MM.1S (cell line): ENCODE measurements at regions not wholly inside any gene's neighbourhood (a gene's known extent, or its start where the extent isn't known, plus 50 kb on each side); places are given as distances from the start of the nearest gene placed in this dataset.
"Not testable (repeated sequence)": the region's sequence is repeated elsewhere in the genome, so short reads cannot be mapped to it uniquely, and the experiment has no call there.

Experiments
- EZH2 ChIP-seq: fragments of 300-600 bp; sonication (generic); optimal IDR thresholded peaks from 2 replicates; pipeline ENCODE3; 2017; ENCODE audit warnings: low read depth, mild to moderate bottlenecking, antibody characterized with exemption, low read length, mixed read lengths
- TF ChIP-seq, protein P1 (sequence below): fragments of 300-600 bp; sonication (generic); IDR thresholded peaks from 2 replicates; pipeline ENCODE4 v1.5.1; 2016; ENCODE audit warnings: antibody characterized with exemption, low read length, mixed read lengths

DNA sequence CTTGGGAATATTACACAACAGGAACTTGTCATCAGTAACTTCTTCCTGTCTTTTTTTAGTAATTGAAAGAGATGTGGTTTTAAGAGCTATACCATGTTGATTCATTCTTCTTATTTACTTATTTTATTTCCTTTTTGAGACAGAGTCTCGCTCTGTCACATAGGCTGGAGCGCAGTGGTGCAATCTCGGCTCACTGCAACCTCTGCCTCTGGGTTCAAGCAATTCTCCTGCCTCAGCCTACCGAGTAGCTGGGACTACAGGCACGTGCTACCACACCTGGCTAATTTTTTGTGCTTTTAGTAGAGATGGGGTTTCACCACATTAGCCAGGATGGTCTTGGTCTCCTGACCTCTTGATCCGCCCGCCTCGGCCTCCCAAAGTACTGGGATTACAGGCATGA is 1326.6 kb downstream of the DSC3 start:
- TF ChIP-seq, protein P1, sequence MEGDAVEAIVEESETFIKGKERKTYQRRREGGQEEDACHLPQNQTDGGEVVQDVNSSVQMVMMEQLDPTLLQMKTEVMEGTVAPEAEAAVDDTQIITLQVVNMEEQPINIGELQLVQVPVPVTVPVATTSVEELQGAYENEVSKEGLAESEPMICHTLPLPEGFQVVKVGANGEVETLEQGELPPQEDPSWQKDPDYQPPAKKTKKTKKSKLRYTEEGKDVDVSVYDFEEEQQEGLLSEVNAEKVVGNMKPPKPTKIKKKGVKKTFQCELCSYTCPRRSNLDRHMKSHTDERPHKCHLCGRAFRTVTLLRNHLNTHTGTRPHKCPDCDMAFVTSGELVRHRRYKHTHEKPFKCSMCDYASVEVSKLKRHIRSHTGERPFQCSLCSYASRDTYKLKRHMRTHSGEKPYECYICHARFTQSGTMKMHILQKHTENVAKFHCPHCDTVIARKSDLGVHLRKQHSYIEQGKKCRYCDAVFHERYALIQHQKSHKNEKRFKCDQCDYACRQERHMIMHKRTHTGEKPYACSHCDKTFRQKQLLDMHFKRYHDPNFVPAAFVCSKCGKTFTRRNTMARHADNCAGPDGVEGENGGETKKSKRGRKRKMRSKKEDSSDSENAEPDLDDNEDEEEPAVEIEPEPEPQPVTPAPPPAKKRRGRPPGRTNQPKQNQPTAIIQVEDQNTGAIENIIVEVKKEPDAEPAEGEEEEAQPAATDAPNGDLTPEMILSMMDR = not testable (repeated sequence)
- TF ChIP-seq EZH2 = not testable (repeated sequence)
